GM18861 (cell line): ENCODE measurements at regions not wholly inside any gene's neighbourhood (a gene's known extent, or its start where the extent isn't known, plus 50 kb on each side); places are given as distances from the start of the nearest gene placed in this dataset.

ENCODE experiments used
- ATAC-seq: cut with Tn5 transposase; IDR thresholded peaks from one replicate; pipeline ENCODE4 v1.9.1; 2021; ENCODE audit not compliant: unreplicated experiment

- ATAC-seq = no peak
Measured at GRCh38 chr15:81987628-81988027, 58.2 kb downstream of the MEX3B start.

GRCh38 chr15:81983497-81983896 lies 62.3 kb downstream of the MEX3B start:
- no peak for ATAC-seq

GRCh38 chr15:81982808-81983207 lies 63.0 kb downstream of the MEX3B start:
- no peak for ATAC-seq

GRCh38 chr15:81981908-81982307 lies 63.9 kb downstream of the MEX3B start:
- ATAC-seq = no peak

GRCh38 chr15:81977464-81977863 lies 68.4 kb downstream of the MEX3B start:
- ATAC-seq = no peak

- no peak for ATAC-seq
Measured at GRCh38 chr15:81968691-81969090, 77.1 kb downstream of the MEX3B start.

GRCh38 chr15:81966631-81967030 lies 79.2 kb downstream of the MEX3B start:
- ATAC-seq = no peak

GRCh38 chr15:81962482-81962881 lies 83.3 kb downstream of the MEX3B start:
- ATAC-seq = no peak

- no peak for ATAC-seq
Measured at GRCh38 chr15:81959196-81959595, 86.6 kb downstream of the MEX3B start.

GRCh38 chr15:81957698-81958097 lies 88.1 kb downstream of the MEX3B start:
- ATAC-seq = no peak

- ATAC-seq = no peak
Measured at GRCh38 chr15:81955382-81956062, 90.3 kb downstream of the MEX3B start.

- no peak for ATAC-seq
Measured at GRCh38 chr15:81954158-81954783, 91.5 kb downstream of the MEX3B start.

- no peak for ATAC-seq
Measured at GRCh38 chr15:81950841-81951414, 94.9 kb downstream of the MEX3B start.

GRCh38 chr15:81948751-81949150 lies 97.1 kb downstream of the MEX3B start:
- ATAC-seq = no peak

- no peak for ATAC-seq
Measured at GRCh38 chr15:81948222-81948621, 97.6 kb downstream of the MEX3B start.

GRCh38 chr15:81947548-81947947 lies 98.3 kb downstream of the MEX3B start:
- ATAC-seq = no peak

GRCh38 chr15:81945014-81945615 lies 100.7 kb downstream of the MEX3B start:
- no peak for ATAC-seq

- no peak for ATAC-seq
Measured at GRCh38 chr15:81942655-81943195, 103.1 kb downstream of the MEX3B start.

GRCh38 chr15:81942157-81942556 lies 103.7 kb downstream of the MEX3B start:
- no peak for ATAC-seq

GRCh38 chr15:81941479-81941878 lies 104.3 kb downstream of the MEX3B start:
- ATAC-seq = no peak

- no peak for ATAC-seq
Measured at GRCh38 chr15:81940467-81941451, 105.1 kb downstream of the MEX3B start.
